HTR-8/SVneo (cell line): ENCODE measurements at regions not wholly inside any gene's neighbourhood (a gene's known extent, or its start where the extent isn't known, plus 50 kb on each side); places are given as distances from the start of the nearest gene placed in this dataset.

Source experiments
- DNase-seq: peaks from one replicate; pipeline ENCODE4 v3.0.0; 2011; ENCODE audit warnings: low spot score, mixed read lengths; ENCODE audit not compliant: insufficient read length
- FAIRE-seq: peaks from 2 replicates; lab custom pipeline; 2011; peaks lifted over from hg19 to GRCh38; lab: Jason Lieb, UNC

GRCh38 chr1:83615370-83615769, 383.6 kb downstream of the TTLL7 start:
- FAIRE-seq (no peak), DNase-seq (no peak)

DNA sequence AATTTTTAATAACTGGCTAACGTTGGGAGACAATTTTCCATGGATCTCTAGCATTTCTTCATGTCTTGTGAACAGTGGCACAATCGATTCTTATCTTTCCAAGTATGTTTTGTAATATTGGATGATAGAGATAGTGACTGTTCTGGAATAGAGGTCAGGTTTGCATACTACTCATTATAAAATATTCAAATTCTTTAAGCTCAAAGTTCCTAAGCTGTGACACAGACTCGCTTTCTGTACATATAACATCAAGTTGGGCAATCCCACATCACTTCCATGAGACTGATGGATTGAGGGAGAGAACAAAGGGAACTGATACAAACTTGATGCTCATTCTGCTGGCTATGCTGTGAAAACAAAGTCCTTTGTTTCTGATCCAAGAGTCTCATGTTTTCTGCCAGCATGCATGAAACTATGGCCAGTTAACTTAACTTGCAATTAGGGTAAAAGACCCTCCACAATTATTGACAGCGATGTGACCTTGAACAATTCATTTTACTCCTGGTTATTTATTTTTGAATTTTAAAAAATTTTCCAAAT, 392.4 kb downstream of the TTLL7 start:
- no peak for FAIRE-seq
- no peak for DNase-seq

GRCh38 chr1:83596331-83596730, 402.6 kb downstream of the TTLL7 start:
- FAIRE-seq, result no peak
- DNase-seq, result no peak

GRCh38 chr1:83593073-83593472, 405.9 kb downstream of the TTLL7 start:
- DNase-seq, result no peak
- FAIRE-seq, result no peak

DNA sequence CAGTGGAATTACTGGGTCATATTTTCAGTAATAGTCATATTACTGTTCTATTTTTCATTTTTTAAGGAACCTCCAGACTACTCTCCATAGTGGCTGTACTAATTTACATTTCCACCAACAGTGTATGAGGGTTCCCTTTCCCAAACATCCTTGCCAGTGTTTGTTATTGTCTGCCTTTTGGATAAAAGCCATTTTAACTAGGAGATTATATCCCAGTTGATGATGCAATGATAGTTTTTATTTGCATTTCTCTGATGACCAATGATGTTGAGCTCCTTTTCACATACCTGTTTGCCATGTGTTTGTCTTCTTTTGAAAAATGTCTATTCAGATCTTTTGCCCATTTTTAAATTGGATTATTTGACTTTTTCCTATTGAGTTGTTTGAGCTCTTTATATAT, 410.8 kb downstream of the TTLL7 start:
- DNase-seq, result no peak
- FAIRE-seq, result no peak

DNA sequence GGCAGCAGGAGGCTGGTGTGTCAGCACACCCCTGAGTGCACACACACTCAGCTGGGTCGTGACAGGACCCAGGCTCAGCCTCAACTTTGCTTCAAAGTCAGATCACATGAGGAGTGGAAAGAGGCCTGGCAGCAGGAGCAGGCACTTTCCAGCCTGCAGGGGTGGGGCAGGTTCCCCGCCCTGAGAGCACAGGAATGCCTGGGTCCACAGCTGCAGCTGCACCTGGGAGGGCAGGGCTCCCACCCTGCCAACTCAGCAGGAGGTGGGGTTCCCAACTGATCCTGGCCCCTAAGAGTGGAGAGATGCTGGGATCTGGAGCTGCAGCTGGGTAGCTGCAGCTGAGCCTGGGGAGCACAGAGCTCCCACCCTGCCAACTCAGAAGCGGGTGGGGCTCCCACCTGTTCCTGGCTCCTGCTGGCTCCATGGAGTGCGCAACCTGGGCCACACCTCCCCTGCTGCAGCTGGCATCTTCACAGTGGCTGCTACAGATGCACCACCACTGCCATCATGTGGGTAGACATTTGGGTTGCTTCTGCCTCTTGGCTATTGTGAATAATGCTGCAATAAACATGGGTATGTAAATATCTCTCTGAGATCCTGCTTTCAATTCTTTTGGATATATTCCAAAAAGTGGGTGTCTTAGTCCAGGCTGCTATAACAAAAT, 415.4 kb downstream of the TTLL7 start:
- DNase-seq (no peak), FAIRE-seq (no peak)

DNA sequence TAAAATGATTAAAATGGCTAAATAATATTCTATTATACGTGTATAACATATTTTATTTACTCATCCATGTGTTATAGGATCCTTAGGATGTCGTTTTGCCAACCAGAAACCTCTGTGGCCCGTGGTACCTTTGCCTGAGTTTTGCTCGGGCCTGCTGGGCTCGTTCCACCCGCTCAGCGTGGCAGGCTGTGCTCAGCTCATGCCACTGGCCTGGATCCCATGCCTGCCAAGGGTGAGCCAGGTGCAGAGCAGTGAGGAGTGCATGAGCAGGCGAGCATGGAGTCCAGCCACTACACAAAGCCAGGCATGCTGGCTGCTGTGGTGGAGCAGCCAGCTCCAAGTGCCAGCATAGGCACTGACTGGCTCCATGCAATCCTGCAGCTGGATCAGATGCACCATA, 417.2 kb downstream of the TTLL7 start:
- no peak for FAIRE-seq

GRCh38 chr1:83574791-83575190, 424.1 kb downstream of the TTLL7 start:
- FAIRE-seq (no peak), DNase-seq (no peak)

More for the DNA sequence above, 417.2 kb downstream of the TTLL7 start:
- no peak for DNase-seq

DNA sequence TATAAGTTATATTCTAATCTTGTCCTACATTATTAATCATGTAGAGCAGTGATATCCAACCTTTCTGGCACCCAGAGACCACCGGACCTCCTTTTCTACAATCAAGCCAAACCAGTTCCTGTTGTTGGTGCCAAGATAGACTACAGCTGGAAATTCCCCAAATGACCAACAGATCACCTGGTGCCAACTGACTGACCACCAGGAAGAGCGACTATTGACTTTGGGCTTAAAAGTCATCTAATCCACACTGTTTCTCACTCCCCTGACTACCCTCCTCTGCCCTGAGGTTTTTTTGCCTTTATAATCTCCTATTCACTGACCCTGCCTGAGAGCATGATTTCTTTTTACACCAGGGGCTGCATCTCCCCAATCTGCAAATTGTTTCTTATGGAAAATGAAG, 425.2 kb downstream of the TTLL7 start:
- DNase-seq, result no peak
- FAIRE-seq, result no peak

GRCh38 chr1:83571536-83571935, 427.4 kb downstream of the TTLL7 start:
- DNase-seq (no peak), FAIRE-seq (no peak)

DNA sequence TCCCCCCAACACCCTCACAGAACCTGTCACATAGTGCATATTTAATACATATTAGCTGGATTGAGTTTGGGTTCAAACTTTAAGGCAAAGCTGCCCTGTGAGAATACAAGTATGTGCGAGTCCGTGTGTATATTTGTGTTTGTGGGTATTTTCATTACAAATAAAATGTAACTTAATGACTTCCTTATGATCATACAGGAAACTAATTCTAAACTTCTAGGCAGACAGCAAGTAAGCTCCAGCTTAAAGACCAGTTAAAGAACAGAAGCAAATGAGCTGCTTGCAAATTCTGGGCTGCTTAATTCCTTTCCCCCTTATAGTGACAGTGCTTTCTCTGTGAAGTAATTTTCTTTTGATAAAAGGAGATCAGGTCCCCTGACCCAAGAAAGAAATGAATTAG, 437.6 kb downstream of the TTLL7 start:
- DNase-seq (no peak), FAIRE-seq (no peak)

GRCh38 chr1:83559129-83559840, 439.6 kb downstream of the TTLL7 start:
- FAIRE-seq, result no peak
- no peak for DNase-seq

DNA sequence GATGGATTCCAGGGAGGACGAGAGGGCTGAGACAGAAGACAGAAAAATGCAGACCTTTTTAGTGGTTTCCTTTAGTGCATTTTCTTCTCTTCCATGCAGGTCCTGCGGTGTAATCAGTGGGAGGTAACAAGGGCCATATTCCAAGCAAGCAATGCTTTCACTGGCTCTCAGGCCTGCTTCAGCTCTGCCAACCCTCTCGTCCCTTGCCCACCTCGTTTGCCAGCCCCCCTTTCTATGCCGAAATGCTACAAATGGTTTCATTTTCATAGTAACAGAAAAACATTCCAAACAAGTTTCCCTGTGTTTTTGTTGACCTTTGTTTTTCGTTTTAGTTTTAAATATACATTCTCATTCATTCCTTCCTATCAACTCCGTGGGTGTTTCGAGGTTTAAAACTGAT, 443.1 kb downstream of the TTLL7 start:
- no peak for FAIRE-seq

GRCh38 chr1:83554174-83554573, 444.8 kb downstream of the TTLL7 start:
- FAIRE-seq (no peak), DNase-seq (no peak)

More for the DNA sequence above, 443.1 kb downstream of the TTLL7 start:
- no peak for DNase-seq

GRCh38 chr1:83552820-83553219, 446.1 kb downstream of the TTLL7 start:
- FAIRE-seq (no peak), DNase-seq (no peak)

DNA sequence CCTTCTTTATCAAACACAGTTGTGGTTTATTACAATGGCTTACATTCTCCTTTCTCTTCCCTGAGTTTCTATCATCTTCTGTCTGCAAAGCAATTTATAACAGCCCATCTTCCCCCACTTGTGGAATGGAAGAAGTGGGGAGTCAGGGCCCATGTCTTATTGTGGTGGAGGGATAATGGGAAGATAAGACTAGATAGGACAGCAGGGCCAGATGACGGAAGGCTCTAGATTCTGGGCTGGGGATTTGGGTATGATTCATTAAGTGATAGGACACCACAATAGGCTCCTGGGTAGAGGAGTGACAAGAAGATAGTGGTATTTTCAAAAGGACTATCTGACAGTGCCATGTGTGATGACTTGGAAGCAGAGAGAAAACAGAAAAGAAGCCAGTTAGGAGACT, 450.6 kb downstream of the TTLL7 start:
- DNase-seq, result no peak
- FAIRE-seq, result no peak

DNA sequence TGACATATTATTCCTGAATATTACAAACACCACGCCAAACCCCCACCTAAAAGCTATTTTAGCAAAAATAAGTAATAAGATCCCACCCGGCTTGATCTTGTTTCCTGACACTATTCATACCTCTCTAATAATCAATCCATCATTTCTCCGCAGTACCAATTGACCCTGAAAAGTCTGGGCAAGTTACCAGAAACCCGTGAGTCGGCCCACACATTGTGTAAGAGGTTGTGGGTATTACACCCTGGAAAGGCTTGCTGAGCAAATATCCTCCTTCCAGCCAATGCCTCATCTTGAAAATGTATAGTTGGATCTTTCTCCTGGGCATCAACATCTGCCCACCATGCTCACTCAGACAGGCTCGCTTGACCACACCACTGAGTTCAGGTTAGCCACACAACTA, 451.0 kb downstream of the TTLL7 start:
- no peak for DNase-seq
- no peak for FAIRE-seq

DNA sequence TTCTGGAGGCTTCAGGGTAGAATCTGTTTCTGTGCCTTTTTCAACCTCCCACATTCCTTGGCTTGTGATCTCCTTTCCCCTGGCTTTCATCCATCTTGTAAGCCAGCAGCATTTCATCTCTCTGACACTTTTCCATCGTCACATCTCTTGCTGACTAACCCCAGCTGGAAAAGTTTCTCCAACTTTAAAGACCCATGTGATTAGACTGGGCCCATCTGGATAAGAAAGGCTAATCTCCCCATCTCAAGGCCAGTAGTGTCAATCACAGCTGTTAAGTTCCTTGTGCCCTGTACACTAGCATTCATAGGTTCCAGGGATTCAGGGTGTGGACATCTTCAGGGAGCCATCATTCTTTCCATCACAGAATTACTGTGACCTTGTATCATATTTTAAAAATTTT, 452.1 kb downstream of the TTLL7 start:
- DNase-seq (no peak), FAIRE-seq (no peak)

DNA sequence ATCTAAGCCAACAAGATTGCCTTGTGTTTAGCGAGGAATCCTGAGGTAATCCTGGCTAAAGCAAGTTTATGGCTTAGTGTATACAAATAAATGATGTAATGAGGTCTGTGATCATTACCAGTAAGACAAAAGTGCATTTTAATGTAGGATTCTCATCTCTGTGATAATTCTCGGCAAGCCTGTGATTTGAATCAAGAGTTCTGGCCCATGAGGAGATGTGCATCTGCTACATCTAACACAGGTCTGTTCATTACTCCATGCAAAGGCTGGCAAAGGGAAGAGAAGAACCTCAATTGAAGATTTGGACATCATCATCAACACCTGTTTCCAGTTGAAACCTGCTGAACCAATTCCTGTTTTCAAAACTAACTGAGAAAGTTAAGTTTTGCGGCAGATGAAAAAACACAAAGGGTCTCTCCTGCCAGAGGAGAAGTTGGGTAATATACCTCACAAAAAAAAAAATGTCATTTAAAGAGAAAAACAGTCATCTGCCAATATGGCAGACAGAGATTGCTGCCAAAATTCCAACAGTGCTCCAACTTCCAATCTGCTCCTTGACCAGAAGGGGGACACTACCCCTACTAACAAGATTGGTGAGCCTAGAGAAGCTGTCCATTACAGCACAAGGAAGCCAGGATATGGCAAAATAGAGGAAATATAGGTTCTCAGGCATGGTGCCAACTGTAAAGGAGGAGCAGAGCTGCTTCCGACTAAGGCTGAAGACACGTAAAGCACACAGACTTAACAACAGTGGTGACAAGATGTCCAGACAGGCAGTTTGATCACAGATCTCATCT, 453.7 kb downstream of the TTLL7 start:
- DNase-seq (no peak), FAIRE-seq (no peak)

DNA sequence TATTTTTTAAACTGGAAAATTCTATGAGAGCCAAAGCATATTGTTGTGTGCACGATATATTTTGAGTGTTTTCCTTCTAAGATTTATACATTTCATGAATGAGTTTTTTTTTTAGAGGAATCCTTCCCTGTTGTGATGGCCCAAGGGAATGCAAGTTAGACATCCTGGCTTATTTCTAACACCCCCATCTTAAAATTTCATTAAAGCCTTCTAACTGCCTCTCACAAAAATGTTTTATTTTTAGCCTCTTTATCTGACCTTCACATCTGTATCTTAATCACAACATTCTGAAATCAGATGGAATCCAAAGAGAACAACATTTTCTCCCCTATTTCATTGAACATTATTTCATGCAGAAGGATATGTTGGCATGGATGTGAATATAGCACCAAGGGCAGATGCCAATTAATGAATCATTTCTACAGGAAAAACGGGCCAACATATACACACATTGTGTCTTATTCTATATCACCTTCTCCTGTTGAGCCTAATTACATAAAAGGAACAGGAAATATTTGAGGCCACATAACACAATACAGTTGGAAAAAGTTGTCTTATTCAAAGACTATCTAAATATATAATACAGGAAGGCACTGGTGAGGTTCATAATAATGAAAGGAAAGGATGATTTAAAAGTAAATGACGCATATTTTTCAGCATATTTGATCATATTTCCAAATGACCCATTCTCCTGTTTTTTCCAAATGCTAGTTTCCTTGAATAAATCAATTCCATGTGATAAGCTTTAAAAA, 455.5 kb downstream of the TTLL7 start:
- no peak for DNase-seq
- no peak for FAIRE-seq
